Tongue (tissue), 1 donor: ENCODE measurements at regions not wholly inside any gene's neighbourhood (a gene's known extent, or its start where the extent isn't known, plus 50 kb on each side); places are given as distances from the start of the nearest gene placed in this dataset.

Source experiments
- DNase-seq: peaks from one replicate; pipeline ENCODE4 v3.0.0-alpha.2; 2015

- DNase-seq: no peak
These were observed 117.5 kb downstream of the ASCL4 start for GRCh38 chr12:107891967-107892366.

GRCh38 chr12:107894589-107894988, 120.1 kb downstream of the ASCL4 start:
- DNase-seq: no peak

- no peak for DNase-seq
These were observed 121.5 kb downstream of the ASCL4 start for GRCh38 chr12:107895966-107896365.

GRCh38 chr12:107900588-107900987, 126.1 kb downstream of the ASCL4 start:
- no peak for DNase-seq

- DNase-seq: peak; percentile 46
These were observed 129.0 kb downstream of the ASCL4 start for GRCh38 chr12:107903341-107904061.

GRCh38 chr12:107906707-107907106, 132.2 kb downstream of the ASCL4 start:
- no peak for DNase-seq

- DNase-seq: peak; percentile 3
These were observed 138.0 kb downstream of the ASCL4 start for GRCh38 chr12:107912421-107913004.

GRCh38 chr12:107914460-107914977, 140.0 kb downstream of the ASCL4 start:
- DNase-seq: no peak

- peak; percentile 24 for DNase-seq
These were observed 143.7 kb downstream of the ASCL4 start for GRCh38 chr12:107917912-107918800.

- DNase-seq: no peak
These were observed 146.6 kb downstream of the ASCL4 start for GRCh38 chr12:107921062-107921461.

GRCh38 chr12:107925125-107925524, 150.6 kb downstream of the ASCL4 start:
- no peak for DNase-seq

GRCh38 chr12:107929436-107929835, 154.9 kb downstream of the ASCL4 start:
- peak; percentile 28 for DNase-seq

- no peak for DNase-seq
These were observed 157.3 kb downstream of the ASCL4 start for GRCh38 chr12:107931761-107932160.

- no peak for DNase-seq
These were observed 163.9 kb downstream of the ASCL4 start for GRCh38 chr12:107938446-107938845.

GRCh38 chr12:107948391-107948945, 174.0 kb downstream of the ASCL4 start:
- DNase-seq: peak; percentile 39

- no peak for DNase-seq
These were observed 176.5 kb downstream of the ASCL4 start for GRCh38 chr12:107951024-107951423.

GRCh38 chr12:107955966-107956643, 173.0 kb upstream of the WSCD2 start:
- DNase-seq: no peak

GRCh38 chr12:107957459-107957858, 171.6 kb upstream of the WSCD2 start:
- no peak for DNase-seq

GRCh38 chr12:107963635-107964034, 165.5 kb upstream of the WSCD2 start:
- no peak for DNase-seq

GRCh38 chr12:107967170-107967569, 161.9 kb upstream of the WSCD2 start:
- DNase-seq: no peak

GRCh38 chr12:107973950-107974349, 155.1 kb upstream of the WSCD2 start:
- DNase-seq: no peak

GRCh38 chr12:107976331-107976730, 152.8 kb upstream of the WSCD2 start:
- DNase-seq: no peak
